ENCODE measurements at regions not wholly inside any gene's neighbourhood (a gene's known extent, or its start where the extent isn't known, plus 50 kb on each side); places are given as distances from the start of the nearest gene placed in this dataset.
"Not testable (repeated sequence)": the region's sequence is repeated elsewhere in the genome, so short reads cannot be mapped to it uniquely, and the experiment has no call there.

DNA sequence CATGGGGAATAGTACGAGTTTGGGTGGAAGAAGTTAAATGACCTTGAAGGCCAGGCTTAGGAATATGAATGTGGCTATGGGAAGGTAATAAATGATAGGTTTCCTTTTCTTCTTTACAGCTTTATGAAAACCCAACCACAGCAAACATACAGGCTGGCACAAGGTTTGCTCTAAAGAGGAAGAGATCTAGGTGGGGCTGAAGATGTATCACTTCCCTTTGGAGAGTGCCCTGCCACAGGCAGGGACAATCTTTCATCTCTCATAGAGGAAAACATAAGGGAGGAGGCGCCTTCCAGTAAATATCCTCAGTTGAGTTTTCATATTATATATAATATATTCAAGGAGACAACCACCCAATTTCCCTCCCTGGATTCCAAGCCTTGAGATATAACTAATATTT lies 72.9 kb upstream of the FRMD6 start:
- no peaks in the 10 kb centered on the region for H3K36me3 ChIP-seq (ENCODE audit: insufficient read depth)
- no peak overlapping the region for H3K4me3 ChIP-seq (ENCODE audit: low read depth, low read length)
- 90% methylated on average over 2 of the region's 2 CpGs for WGBS
- H3K4me1 ChIP-seq (ENCODE audit: insufficient read depth), result no peaks in the 10 kb centered on the region
- DNase-seq (ENCODE audit: extremely low spot score), result no peak
- H3K27ac ChIP-seq (ENCODE audit: low read depth), result no peak overlapping the region

DNA sequence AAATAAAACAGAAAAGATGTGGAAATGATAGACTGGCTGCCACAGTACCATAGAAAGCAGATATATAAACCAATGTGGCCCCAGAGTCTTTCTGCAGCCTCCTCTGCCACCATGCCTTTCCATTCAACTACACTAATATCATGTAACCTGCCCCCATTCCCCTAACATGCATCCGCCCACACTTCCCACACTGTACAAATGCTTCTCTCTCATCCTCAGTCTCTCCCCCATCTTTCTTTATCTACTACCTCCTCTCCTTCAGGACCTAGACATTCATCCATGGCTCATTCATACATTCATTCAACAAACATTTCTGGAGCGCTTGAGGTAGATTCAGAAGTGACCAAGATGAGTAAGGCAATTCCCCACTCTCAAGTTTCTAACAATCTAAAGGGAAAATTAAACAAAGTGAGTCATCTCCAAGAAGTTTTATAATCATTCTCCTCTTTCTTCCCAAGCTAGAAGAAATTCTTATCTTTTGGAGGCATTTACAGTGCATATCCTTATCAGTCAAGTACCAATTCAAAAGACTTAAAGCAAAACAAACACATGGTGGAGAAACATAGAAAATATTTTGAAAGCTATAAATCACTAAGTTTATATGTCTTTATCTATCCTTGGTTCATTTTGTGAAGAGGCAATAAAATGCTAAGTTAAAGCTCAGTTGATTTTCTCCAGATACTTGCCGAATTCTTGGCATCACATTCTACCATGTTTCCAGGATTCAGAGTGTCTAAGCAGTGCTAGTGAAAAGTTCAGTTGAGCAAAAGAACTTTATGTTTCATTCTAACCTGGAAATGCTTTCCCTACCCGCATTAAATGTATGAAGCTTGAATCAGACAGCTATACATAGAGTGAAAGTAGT lies 70.5 kb upstream of the FRMD6 start:
- 33% methylated on average over 4 of the region's 4 CpGs for WGBS
- Histone ChIP-seq H3K4me3 (ENCODE audit: low read depth, low read length) (no peak overlapping the region), H3K27ac (ENCODE audit: low read depth) (no peak overlapping the region), H3K4me1 (ENCODE audit: insufficient read depth) (no peaks in the 10 kb centered on the region), H3K36me3 (ENCODE audit: insufficient read depth) (no peaks in the 10 kb centered on the region)
- DNase-seq (ENCODE audit: extremely low spot score), result peak; percentile 62

DNA sequence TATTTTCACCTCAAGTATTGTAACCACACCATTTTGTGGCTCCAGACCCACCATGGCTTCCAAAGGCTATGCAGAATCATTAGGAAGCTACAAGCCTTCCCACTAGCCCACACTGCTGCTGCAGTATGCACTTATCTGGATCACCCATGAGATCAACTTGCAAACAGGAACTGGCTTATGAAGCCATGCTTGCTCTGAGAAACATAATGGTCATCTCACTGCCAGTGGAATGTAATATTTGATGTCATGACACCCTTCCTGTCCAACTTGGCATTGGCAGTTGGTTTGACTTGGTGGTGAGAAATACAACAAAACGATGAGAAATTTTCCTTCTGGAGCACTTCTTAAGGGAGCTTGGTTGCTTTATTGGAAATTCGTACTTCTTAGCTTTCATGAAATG lies 69.3 kb upstream of the FRMD6 start:
- H3K4me1 ChIP-seq (ENCODE audit: insufficient read depth), result no peaks in the 10 kb centered on the region
- DNase-seq (ENCODE audit: extremely low spot score), result no peak
- WGBS, result 83% methylated on average over 2 of the region's 2 CpGs
- H3K4me3 ChIP-seq (ENCODE audit: low read depth, low read length), result no peak overlapping the region
- no peaks in the 10 kb centered on the region for H3K36me3 ChIP-seq (ENCODE audit: insufficient read depth)
- H3K27ac ChIP-seq (ENCODE audit: low read depth), result no peak overlapping the region

DNA sequence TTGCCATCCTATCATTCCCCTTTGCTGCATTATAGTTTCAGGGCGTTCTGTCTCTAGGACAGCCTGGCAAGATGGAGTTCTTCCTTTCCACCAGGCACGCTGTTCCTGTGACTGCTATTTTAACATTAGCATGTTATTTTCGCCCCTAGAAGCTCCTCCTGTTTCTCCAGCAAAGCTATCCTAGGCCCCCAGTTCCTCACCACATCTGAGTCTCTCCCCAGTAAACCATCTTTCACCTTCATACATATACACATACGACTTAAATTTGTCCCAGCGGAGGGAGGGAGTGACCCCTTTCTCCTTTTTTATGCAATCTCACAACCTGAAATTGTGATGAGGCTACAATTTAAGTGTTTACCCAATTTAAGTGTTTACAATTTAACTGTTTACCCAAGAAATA lies 66.7 kb upstream of the FRMD6 start:
- Histone ChIP-seq H3K27ac (ENCODE audit: low read depth) (no peak overlapping the region), H3K4me3 (ENCODE audit: low read depth, low read length) (no peak overlapping the region), H3K36me3 (ENCODE audit: insufficient read depth) (no peaks in the 10 kb centered on the region), H3K4me1 (ENCODE audit: insufficient read depth) (no peaks in the 10 kb centered on the region)
- 91% methylated on average over 5 of the region's 5 CpGs for WGBS
- DNase-seq (ENCODE audit: extremely low spot score), result no peak

DNA sequence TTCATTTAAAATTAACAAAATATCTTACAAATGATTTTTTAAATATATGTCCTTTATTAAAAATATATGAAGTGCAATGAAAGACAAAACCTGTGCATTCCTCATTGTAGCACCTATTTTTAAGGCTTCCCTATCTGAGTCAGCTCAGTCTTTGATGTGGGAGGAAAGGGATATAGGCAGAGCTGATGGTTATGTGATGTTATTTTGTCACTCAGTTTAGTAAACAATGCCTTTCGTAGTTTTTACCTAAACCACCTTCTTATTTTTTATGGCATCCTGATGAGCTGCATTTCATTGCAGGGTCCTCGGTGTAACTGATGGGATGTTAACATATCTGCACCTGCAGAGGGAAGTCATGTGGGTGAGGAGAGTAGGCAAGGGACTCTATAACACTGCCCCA lies 58.9 kb upstream of the FRMD6 start:
- Histone ChIP-seq H3K36me3 (ENCODE audit: insufficient read depth) (peaks cover 2% of the 10 kb centered on the region), H3K4me1 (ENCODE audit: insufficient read depth) (no peaks in the 10 kb centered on the region), H3K4me3 (ENCODE audit: low read depth, low read length) (no peak overlapping the region), H3K27ac (ENCODE audit: low read depth) (no peak overlapping the region)
- no peak for DNase-seq (ENCODE audit: extremely low spot score)
- 63% methylated on average over 2 of the region's 2 CpGs for WGBS

DNA sequence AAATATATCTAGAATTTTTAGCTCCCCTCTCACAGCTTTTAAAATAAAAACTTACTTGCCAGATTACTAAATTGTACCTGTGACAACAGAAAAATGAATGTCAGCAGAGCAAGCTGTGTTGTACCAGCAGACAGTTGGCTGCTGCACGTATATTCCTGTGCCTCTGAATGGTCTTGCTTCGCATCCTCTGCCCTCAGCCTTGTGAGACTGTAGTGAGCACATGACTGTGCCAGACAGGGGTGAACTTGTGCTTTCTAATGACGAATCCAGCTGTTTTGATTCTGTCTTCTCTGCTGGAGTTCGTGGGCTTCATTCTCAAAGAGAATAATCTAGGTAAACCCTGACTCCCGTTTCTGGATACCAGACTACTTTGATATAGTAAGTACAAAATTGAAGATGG lies 58.3 kb upstream of the FRMD6 start:
- Histone ChIP-seq H3K4me3 (ENCODE audit: low read depth, low read length) (no peak overlapping the region), H3K4me1 (ENCODE audit: insufficient read depth) (no peaks in the 10 kb centered on the region), H3K27ac (ENCODE audit: low read depth) (no peak overlapping the region), H3K36me3 (ENCODE audit: insufficient read depth) (peaks cover 2% of the 10 kb centered on the region)
- DNase-seq (ENCODE audit: extremely low spot score), result no peak
- WGBS, result 65% methylated on average over 5 of the region's 5 CpGs

DNA sequence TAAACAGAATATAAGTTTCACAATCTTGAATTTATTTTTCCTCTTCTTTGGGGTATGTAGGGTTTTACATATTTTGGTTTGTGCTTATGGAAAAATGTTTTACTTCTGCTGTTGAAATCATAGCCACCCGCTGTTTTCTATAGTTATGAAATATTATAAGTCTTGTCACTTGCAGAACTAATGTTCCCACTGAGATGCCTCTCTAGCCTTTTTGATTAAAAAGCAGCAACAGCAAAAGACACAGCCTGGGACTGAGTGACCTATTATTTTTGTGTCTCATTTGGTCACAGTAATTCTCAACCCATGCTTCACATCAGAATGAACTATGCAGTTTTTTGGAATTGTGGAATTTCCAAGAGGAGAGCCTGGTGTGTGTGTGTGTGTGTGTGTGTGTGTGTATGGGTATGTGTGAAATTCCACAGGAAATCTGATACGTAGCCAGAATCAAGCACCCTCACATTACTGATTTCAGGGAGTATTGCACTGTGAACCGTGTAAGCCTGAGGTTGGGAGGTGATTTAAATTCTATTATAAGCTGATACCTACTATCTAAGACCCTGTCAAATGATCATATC lies 55.7 kb upstream of the FRMD6 start:
- H3K27ac ChIP-seq (ENCODE audit: low read depth), result no peak overlapping the region
- 88% methylated on average over 3 of the region's 3 CpGs for WGBS
- no peak for DNase-seq (ENCODE audit: extremely low spot score)
- no peak overlapping the region for H3K4me3 ChIP-seq (ENCODE audit: low read depth, low read length)
- no peaks in the 10 kb centered on the region for H3K36me3 ChIP-seq (ENCODE audit: insufficient read depth)
- no peaks in the 10 kb centered on the region for H3K4me1 ChIP-seq (ENCODE audit: insufficient read depth)

DNA sequence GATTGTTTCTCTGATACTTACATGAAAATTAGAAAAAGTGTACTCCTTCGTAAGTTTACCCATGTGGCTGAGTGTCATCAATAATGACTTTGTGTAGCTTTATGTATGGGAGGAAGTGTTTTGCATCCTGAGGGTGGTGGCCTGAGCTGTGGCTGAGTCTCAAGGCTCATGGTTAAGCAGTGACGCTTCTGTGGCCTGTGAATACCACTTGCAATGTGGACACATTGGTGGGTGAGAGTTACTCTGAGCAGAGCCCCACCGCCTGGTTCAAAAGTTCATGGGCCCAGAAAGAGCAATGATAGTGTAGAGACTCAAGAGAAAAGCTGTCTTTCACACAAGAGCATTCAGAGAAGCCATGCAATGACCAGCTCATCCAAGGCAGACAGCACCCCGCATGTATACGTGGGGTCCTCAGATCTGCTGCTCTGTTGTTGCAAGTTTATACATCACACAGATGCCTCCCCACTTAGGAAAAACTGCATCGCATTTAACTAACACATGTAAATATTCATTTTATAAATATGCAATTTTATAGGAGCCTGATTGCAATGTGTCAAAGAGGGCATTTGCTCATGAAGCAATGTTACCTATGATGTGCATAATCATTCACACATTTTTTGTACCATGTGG lies 55.1 kb upstream of the FRMD6 start:
- WGBS, result 90% methylated on average over 6 of the region's 6 CpGs
- H3K36me3 ChIP-seq (ENCODE audit: insufficient read depth), result no peaks in the 10 kb centered on the region
- no peak overlapping the region for H3K27ac ChIP-seq (ENCODE audit: low read depth)
- DNase-seq (ENCODE audit: extremely low spot score), result no peak
- no peak overlapping the region for H3K4me3 ChIP-seq (ENCODE audit: low read depth, low read length)
- H3K4me1 ChIP-seq (ENCODE audit: insufficient read depth), result no peaks in the 10 kb centered on the region

DNA sequence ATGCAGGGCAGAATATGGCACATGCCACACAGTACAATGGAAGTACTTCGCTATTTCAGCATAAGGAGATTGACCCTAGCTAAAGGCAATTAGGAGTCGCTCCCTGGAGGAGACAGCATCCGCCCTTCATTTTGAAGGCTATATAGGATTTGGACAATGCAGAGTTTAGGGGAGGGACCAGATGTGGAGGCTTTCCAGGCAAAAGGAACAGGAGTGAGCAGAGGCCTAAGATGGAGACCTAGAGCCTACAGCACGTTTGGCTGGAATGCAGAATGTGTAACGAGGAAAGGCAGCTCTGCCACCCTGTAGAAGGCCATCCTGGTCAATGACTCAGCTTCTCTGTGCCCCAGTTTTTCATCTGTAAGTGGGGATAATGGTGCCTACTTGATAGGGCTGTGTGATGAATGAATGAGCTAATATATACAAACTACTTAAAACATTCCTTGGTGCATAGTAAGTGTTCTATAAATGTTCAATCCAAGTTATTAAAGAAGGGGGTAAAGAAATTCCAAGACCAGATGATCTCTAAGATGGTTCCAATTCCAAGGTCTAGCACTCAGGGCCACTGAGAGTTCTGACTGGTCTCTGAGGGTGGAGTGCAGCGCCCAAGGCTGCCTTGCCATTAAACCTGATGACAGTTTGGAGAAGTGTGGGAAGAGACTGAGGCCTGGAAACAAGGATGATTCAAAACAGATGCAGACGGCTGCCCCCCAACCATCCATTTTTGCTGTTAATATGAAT lies 54.3 kb upstream of the FRMD6 start:
- H3K4me1 ChIP-seq (ENCODE audit: insufficient read depth), result no peaks in the 10 kb centered on the region
- 89% methylated on average over 7 of the region's 7 CpGs for WGBS
- H3K36me3 ChIP-seq (ENCODE audit: insufficient read depth), result no peaks in the 10 kb centered on the region
- no peak for DNase-seq (ENCODE audit: extremely low spot score)
- H3K4me3 ChIP-seq (ENCODE audit: low read depth, low read length), result no peak overlapping the region
- H3K27ac ChIP-seq (ENCODE audit: low read depth), result no peak overlapping the region

DNA sequence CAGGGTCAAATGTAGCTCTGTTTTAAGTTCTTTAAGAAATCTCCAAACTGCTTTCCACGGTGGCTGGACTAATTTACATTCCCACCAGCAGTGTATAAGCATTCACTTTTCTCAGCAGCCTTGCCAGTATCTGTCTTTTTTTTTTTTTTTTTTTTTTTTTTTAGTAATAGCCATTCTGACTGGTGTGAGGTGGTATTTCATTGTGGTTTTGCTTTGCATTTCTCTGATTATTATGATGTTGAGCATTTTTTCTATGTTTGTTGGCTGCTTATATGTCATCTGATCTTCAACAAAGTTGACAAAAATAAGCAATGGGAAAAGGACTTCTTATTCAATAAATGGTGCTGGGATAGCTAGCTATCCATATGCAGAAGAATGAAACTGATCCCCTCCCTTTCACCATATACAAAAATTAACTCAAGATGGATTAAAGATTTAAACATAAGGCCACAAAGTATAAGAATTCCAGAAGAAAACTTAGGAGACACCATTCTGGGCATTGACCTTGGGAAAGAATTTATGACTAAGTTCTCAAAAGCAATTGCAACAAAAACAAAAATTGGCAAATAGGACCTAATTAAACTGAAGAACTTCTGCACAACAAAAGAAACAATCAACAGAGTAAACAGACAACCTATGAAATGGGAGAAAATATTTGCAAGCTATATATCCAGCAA lies 52.6 kb upstream of the FRMD6 start:
- not testable (repeated sequence) for DNase-seq (ENCODE audit: extremely low spot score); H3K4me3 ChIP-seq (ENCODE audit: low read depth, low read length); H3K36me3 ChIP-seq (ENCODE audit: insufficient read depth); H3K27ac ChIP-seq (ENCODE audit: low read depth); H3K4me1 ChIP-seq (ENCODE audit: insufficient read depth)
- WGBS, result 52% methylated on average over 1 of the region's 1 CpG

DNA sequence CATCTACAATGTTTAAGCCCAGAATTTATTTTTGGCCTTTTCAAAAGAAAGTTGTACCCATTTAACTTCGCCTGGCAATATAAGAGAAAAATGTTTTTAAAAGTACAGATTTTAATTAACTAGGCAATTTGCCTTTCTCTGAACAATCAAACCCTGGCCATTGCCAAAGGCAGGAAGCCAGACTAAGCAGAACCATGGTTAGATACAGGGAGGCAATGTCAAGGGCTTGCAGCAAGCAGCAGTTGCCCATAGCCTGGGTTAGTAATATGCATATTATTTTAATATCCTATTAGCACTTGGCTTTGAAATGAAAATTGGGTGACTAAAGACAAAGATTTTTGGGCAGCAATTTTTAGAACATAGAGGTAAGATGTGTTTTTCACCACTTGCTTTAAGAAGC lies 51.1 kb upstream of the FRMD6 start:
- DNase-seq (ENCODE audit: extremely low spot score), result no peak
- Histone ChIP-seq H3K27ac (ENCODE audit: low read depth) (no peak overlapping the region), H3K4me3 (ENCODE audit: low read depth, low read length) (no peak overlapping the region), H3K4me1 (ENCODE audit: insufficient read depth) (no peaks in the 10 kb centered on the region), H3K36me3 (ENCODE audit: insufficient read depth) (no peaks in the 10 kb centered on the region)
- 64% methylated on average over 1 of the region's 1 CpG for WGBS

Data from urinary bladder (tissue), 3 donors.